ENCODE measurements at regions not wholly inside any gene's neighbourhood (a gene's known extent, or its start where the extent isn't known, plus 50 kb on each side); places are given as distances from the start of the nearest gene placed in this dataset.
"Not testable (repeated sequence)": the region's sequence is repeated elsewhere in the genome, so short reads cannot be mapped to it uniquely, and the experiment has no call there.

- peak; percentile 60 for TF ChIP-seq CTCF (conservative IDR thresholded peaks at IDR 0.05)
- no peak overlapping the region for H3K27ac ChIP-seq
These were observed 135.8 kb downstream of the USP31 start for GRCh38 chr16:23013484-23013883.

- no peak overlapping the region for H3K27ac ChIP-seq
- no peak for TF ChIP-seq CTCF (conservative IDR thresholded peaks at IDR 0.05)
These were observed 140.2 kb downstream of the USP31 start for GRCh38 chr16:23009075-23009474.

DNA sequence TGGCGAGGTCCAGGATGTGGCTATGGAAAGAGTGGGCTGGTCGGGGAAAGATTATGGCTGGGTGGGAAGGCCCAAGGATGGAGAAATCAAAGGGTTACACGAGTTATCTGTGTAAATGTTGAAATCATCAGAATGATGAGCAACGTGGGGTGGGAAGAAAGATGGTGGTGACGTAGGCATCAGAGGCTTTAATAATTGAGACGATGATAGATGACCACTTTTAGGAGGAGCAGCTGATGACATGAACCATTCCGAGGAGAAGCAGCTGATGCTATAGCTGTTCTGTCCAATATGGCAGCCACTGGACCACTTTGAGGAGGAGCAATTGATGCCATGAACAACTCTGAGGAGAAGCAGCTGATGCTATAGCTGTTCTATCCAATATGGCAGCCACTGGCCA is 141.2 kb downstream of the USP31 start:
- H3K27ac ChIP-seq, result no peak overlapping the region
- TF ChIP-seq CTCF (conservative IDR thresholded peaks at IDR 0.05), result no peak

DNA sequence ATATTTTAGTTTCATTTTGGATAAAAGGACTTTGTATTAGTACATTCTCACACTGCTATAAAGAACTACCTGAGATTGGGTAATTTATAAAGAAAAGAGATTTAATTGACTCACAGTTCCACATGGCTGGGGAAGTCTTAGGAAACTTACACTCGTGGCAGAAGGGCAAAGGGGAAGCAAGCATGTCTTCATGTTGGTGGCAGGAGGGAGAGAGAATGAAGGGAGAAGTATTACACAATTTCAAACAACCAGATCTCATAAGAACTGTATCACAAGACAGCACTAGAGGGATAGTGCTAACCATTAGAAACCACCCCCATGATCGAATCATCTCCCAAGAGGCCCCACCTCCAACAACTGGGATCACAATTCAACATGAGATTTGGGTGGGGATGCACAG is 142.9 kb downstream of the USP31 start:
- TF ChIP-seq CTCF (conservative IDR thresholded peaks at IDR 0.05), result no peak
- H3K27ac ChIP-seq, result no peak overlapping the region

- no peak overlapping the region for H3K27ac ChIP-seq
- TF ChIP-seq CTCF (conservative IDR thresholded peaks at IDR 0.05), result no peak
These were observed 143.3 kb downstream of the USP31 start for GRCh38 chr16:23005951-23006350.

- H3K27ac ChIP-seq, result no peak overlapping the region
- no peak for TF ChIP-seq CTCF (conservative IDR thresholded peaks at IDR 0.05)
These were observed 159.7 kb downstream of the USP31 start for GRCh38 chr16:22989598-22989997.

- H3K27ac ChIP-seq, result no peak overlapping the region
- no peak for TF ChIP-seq CTCF (conservative IDR thresholded peaks at IDR 0.05)
These were observed 165.6 kb downstream of the USP31 start for GRCh38 chr16:22983614-22984013.

DNA sequence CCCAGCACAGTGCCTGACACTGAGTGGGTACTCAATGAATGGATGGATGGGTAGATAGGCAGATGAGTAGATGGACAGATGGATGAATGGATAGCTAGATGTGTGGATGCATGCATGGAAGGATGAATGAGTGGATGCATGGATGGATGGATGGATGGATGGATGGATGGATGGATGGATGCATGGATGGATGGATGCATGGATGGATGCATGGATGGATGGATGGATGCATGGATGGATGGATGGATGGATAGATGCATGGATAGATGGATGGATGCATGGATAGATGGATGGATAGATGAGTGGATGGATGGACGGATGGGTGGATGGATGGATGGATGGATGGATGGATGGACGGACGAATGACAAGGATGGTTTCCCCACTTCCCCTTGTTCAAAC is 166.6 kb downstream of the HS3ST2 start:
- not testable (repeated sequence) for H3K27ac ChIP-seq

Measured in VCaP (cell line).